Heart left ventricle (tissue), 13 donors: ENCODE measurements at regions not wholly inside any gene's neighbourhood (a gene's known extent, or its start where the extent isn't known, plus 50 kb on each side); places are given as distances from the start of the nearest gene placed in this dataset.

ENCODE experiments used
- CTCF ChIP-seq, 12 donors: fragments of 200-600 bp; sonication (generic) in 4 of 12; IDR thresholded peaks; one replicate each; pipeline versions ENCODE4 v1.5.0 to v1.8.0; 2018 to 2022; ENCODE audit warnings: antibody characterized with exemption in 12 of 12, mild to moderate bottlenecking in 5 of 12
- POLR2A ChIP-seq, 2 donors: fragments of 450-650 bp; IDR thresholded peaks; one replicate each; pipeline ENCODE4 v1.6.1; 2017; ENCODE audit warnings: antibody characterized with exemption in 2 of 2, mild to moderate bottlenecking in 2 of 2, moderate library complexity in 2 of 2
- donor health status: ischemic (EF 13 %, LVEDD 7.1; RV severe dilation, severe dysfunction).
- donor health status: DM: no; HTN: yes; CAD: no.
- donor health status: DM: no; HTN: no; CAD: no.
- donor health status: ischemic (EF 25% LVEDD 6.9; RV normal size, moderate dysfunction).
- donor health status: ischemic (EF 25% LVEDD 5.7; RV mildly dilated, moderate dysfunction).
- donor health status: ischemic (EF 35%, LVEDD 5.7; RV mildly dilated, moderate dysfunction).
- donor health status: nonischemic (EF 11% LVEDD 7.7; RV severe dilation, severe dysfunction).
- donor health status: DM: yes; HTN: yes; CAD: no.
- donor health status: PGD.
- donor health status: ischemic (EF 29% LVEDD 5.4; RV normal size, mild dysfunction).
- donor health status: nonischemic (EF 23%, LVEDD 6.1; RV moderate dilation, normal function).

- TF ChIP-seq CTCF (IDR thresholded peaks at IDR 0.05) (no peak), POLR2A (IDR thresholded peaks at IDR 0.05) (no peak)
Observed at GRCh38 chr6:74785236-74785635, 420.6 kb downstream of the COL12A1 start.
